ENCODE measurements at regions not wholly inside any gene's neighbourhood (a gene's known extent, or its start where the extent isn't known, plus 50 kb on each side); places are given as distances from the start of the nearest gene placed in this dataset.

- TF ChIP-seq CTCF (IDR thresholded peaks at IDR 0.05), result no peak
- no peak for TF ChIP-seq EP300 (IDR thresholded peaks at IDR 0.05)
- no peak for TF ChIP-seq POLR2A (IDR thresholded peaks at IDR 0.05)
Observed at GRCh38 chr18:37662546-37663339, 97.1 kb upstream of the CELF4 start.

Data from ovary (tissue), 3 donors.